Mesendoderm (in vitro differentiated cells): ENCODE measurements at regions not wholly inside any gene's neighbourhood (a gene's known extent, or its start where the extent isn't known, plus 50 kb on each side); places are given as distances from the start of the nearest gene placed in this dataset.

Source experiments
- DNase-seq: peaks from one replicate; pipeline ENCODE4 v3.0.0; 2013
- H2AK5ac ChIP-seq: 2 replicates; pipeline ENCODE4 v1.6.1; 2013; ENCODE audit warnings: low read length, inconsistent platforms
- H2BK120ac ChIP-seq: 2 replicates; pipeline ENCODE4 v1.6.1; 2013; ENCODE audit warnings: low read depth, mild to moderate bottlenecking, low read length, moderate library complexity, mixed read lengths
- H2BK15ac ChIP-seq: replicated peaks from 2 replicates; pipeline ENCODE4 v1.6.1; 2013; ENCODE audit warnings: low read depth, mild to moderate bottlenecking, moderate library complexity
- H2BK5ac ChIP-seq: 2 replicates; pipeline ENCODE4 v1.6.1; 2013; ENCODE audit warnings: low read length, inconsistent platforms
- H3K18ac ChIP-seq: 2 replicates; pipeline ENCODE4 v1.6.1; 2013; ENCODE audit warnings: mild to moderate bottlenecking, low read length, mixed read lengths
- H3K23ac ChIP-seq: one replicate; pipeline ENCODE4 v1.6.1; 2013; ENCODE audit warnings: low read length
- H3K27ac ChIP-seq: 2 replicates; pipeline ENCODE4 v1.5.1; 2013; ENCODE audit warnings: low read depth, mild to moderate bottlenecking, inconsistent platforms, low read length, moderate library complexity
- H3K27me3 ChIP-seq: 2 replicates; pipeline ENCODE4 v1.6.1; 2013; ENCODE audit warnings: low read length, control low read depth, mild to moderate bottlenecking, inconsistent platforms; ENCODE audit not compliant: insufficient read depth, poor library complexity
- H3K36me3 ChIP-seq: 2 replicates; pipeline ENCODE4 v1.6.1; 2013; ENCODE audit warnings: low read length, inconsistent platforms; ENCODE audit not compliant: control insufficient read depth, insufficient read depth
- H3K4ac ChIP-seq: one replicate; pipeline ENCODE4 v1.6.1; 2013; ENCODE audit warnings: low read depth, mild to moderate bottlenecking, low read length, moderate library complexity
- H3K4me1 ChIP-seq: 2 replicates; pipeline ENCODE4 v1.6.1; 2013; ENCODE audit warnings: low read depth, low read length, inconsistent platforms; ENCODE audit not compliant: control insufficient read depth
- H3K4me2 ChIP-seq: 2 replicates; pipeline ENCODE4 v1.6.1; 2013; ENCODE audit warnings: low read length
- H3K4me3 ChIP-seq: 2 replicates; pipeline ENCODE4 v1.5.1; 2013; ENCODE audit warnings: mild to moderate bottlenecking, low read length
- H3K56ac ChIP-seq: one replicate; pipeline ENCODE4 v1.6.1; 2013; ENCODE audit warnings: low read length
- H3K79me1 ChIP-seq: 2 replicates; pipeline ENCODE4 v1.6.1; 2013; ENCODE audit warnings: low read length, inconsistent platforms
- H3K79me2 ChIP-seq: 2 replicates; pipeline ENCODE4 v1.6.1; 2013; ENCODE audit warnings: mild to moderate bottlenecking, low read length; ENCODE audit not compliant: control insufficient read depth, insufficient read depth
- H3K9ac ChIP-seq: 2 replicates; pipeline ENCODE4 v1.6.1; 2013; ENCODE audit warnings: low read length, inconsistent platforms
- H4K5ac ChIP-seq: one replicate; pipeline ENCODE4 v1.6.1; 2013; ENCODE audit warnings: low read length
- H4K8ac ChIP-seq: one replicate; pipeline ENCODE4 v1.6.1; 2013; ENCODE audit warnings: low read depth, mild to moderate bottlenecking, control low read depth, low read length, moderate library complexity
- WGBS: extraction: QIAGEN DNeasy Blood & Tissue Kit; methylation state at CpG from one replicate; pipeline ENCODE4 v1.1.7; 2013; ENCODE audit warnings: low lambda C conversion rate, missing lambda C conversion rate; ENCODE audit not compliant: insufficient coverage; ENCODE audit errors: extremely low coverage; 5-methylcytosine and 5-hydroxymethylcytosine counted together

DNA sequence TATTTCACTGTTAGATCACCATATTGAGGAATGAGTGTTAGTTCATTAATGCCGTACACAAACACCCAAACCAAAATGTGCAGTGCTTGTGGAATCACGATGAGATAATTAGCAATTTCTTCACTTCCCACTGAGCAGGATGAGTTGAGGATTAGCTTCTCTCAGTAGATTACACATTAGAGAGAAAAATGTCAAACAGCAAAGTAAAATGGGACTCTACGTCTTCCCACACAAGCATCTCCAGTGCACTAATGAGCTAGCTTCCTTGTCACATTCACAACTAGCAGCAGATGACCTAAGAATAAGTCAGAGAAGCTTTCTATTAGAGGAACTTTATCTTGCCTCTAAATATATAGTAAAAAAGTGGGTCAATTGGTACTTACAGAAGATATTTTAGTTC, 926.9 kb downstream of the TSN start:
- H4K8ac ChIP-seq = no peak overlapping the region
- H2BK15ac ChIP-seq = no peak overlapping the region
- no peaks in the 10 kb centered on the region for H3K27me3 ChIP-seq
- no peak overlapping the region for H2BK120ac ChIP-seq
- no peak overlapping the region for H3K4ac ChIP-seq
- H2AK5ac ChIP-seq = no peak overlapping the region
- no peak overlapping the region for H4K5ac ChIP-seq
- H3K56ac ChIP-seq = no peak overlapping the region
- H3K18ac ChIP-seq = no peak overlapping the region
- no peak overlapping the region for H3K23ac ChIP-seq
- no peak overlapping the region for H3K4me2 ChIP-seq
- no peak overlapping the region for H3K9ac ChIP-seq
- H3K79me1 ChIP-seq = no peaks in the 10 kb centered on the region
- H3K27ac ChIP-seq = no peak overlapping the region
- H3K4me3 ChIP-seq = no peak overlapping the region
- no peaks in the 10 kb centered on the region for H3K79me2 ChIP-seq
- no peak overlapping the region for H2BK5ac ChIP-seq
- H3K36me3 ChIP-seq = no peaks in the 10 kb centered on the region
- WGBS = no CpG with 5 or more reads among the region's 3 CpGs
- DNase-seq = no peak
- no peaks in the 10 kb centered on the region for H3K4me1 ChIP-seq

GRCh38 chr2:122683018-122683417, 927.6 kb downstream of the TSN start:
- whole genome bisulfite sequencing = no CpG with 5 or more reads among the region's 1 CpG

DNA sequence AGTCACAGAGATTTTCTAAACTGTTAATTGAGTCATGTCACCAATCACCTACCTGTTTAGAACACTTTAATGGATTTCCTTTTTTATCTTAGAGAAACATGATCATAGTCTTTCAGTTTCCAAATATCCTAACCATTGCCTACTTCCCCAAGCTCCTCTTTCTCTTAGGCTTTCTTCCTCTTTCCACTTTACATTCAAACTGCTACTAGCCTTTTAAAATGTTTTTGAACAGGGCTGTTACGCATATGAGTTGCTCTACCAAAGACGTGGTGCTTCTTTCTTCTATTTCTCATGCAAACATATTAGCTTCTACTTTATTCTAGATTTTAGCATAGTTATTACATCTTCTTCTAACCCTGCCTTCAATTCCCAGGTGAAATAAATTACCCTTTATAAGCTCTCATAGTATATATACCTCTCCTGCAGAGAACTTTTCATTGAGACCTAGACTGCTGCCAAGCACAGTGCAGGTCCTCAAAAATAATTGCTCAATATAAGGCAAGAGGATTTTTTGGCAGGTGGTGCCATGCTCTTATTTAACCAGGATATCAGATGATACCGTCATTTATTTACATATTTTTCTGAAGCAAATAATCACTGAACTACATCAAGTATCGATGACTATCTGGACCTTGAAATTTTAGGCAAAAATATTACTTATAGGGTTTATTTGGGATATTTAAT, 937.1 kb downstream of the TSN start:
- H2AK5ac ChIP-seq = no peak overlapping the region
- no peaks in the 10 kb centered on the region for H3K4me1 ChIP-seq
- no peak overlapping the region for H3K18ac ChIP-seq
- no peak for DNase-seq
- no peaks in the 10 kb centered on the region for H3K36me3 ChIP-seq
- no peak overlapping the region for H2BK15ac ChIP-seq
- no peak overlapping the region for H3K23ac ChIP-seq
- no peak overlapping the region for H2BK5ac ChIP-seq
- no peak overlapping the region for H4K8ac ChIP-seq
- H3K4me3 ChIP-seq = no peak overlapping the region
- H2BK120ac ChIP-seq = no peak overlapping the region
- H3K9ac ChIP-seq = no peak overlapping the region
- no peak overlapping the region for H3K27ac ChIP-seq
- no peak overlapping the region for H3K4me2 ChIP-seq
- H3K56ac ChIP-seq = no peak overlapping the region
- no peaks in the 10 kb centered on the region for H3K27me3 ChIP-seq
- no peak overlapping the region for H4K5ac ChIP-seq
- no peak overlapping the region for H3K4ac ChIP-seq
- no peaks in the 10 kb centered on the region for H3K79me2 ChIP-seq
- H3K79me1 ChIP-seq = no peaks in the 10 kb centered on the region
- no CpG with 5 or more reads among the region's 4 CpGs for WGBS

More at GRCh38 chr2:122683018-122683417, 927.6 kb downstream of the TSN start:
- H3K27me3 ChIP-seq = no peaks in the 10 kb centered on the region
- H3K4me3 ChIP-seq = no peak overlapping the region
- H2BK120ac ChIP-seq = no peak overlapping the region
- no peak overlapping the region for H2BK5ac ChIP-seq
- H3K9ac ChIP-seq = no peak overlapping the region
- no peak overlapping the region for H3K4ac ChIP-seq
- H4K8ac ChIP-seq = no peak overlapping the region
- no peak overlapping the region for H2BK15ac ChIP-seq
- H3K56ac ChIP-seq = no peak overlapping the region
- no peak overlapping the region for H3K18ac ChIP-seq
- no peaks in the 10 kb centered on the region for H3K79me1 ChIP-seq
- no peak overlapping the region for H3K23ac ChIP-seq
- H2AK5ac ChIP-seq = no peak overlapping the region
- peak; percentile 6 for DNase-seq
- H4K5ac ChIP-seq = no peak overlapping the region
- no peaks in the 10 kb centered on the region for H3K36me3 ChIP-seq
- H3K4me1 ChIP-seq = no peaks in the 10 kb centered on the region
- no peak overlapping the region for H3K4me2 ChIP-seq
- H3K79me2 ChIP-seq = no peaks in the 10 kb centered on the region
- no peak overlapping the region for H3K27ac ChIP-seq

GRCh38 chr2:122697415-122697814, 942.0 kb downstream of the TSN start:
- H3K79me2 ChIP-seq = no peaks in the 10 kb centered on the region
- H3K27ac ChIP-seq = no peak overlapping the region
- no peaks in the 10 kb centered on the region for H3K4me1 ChIP-seq
- no peak overlapping the region for H3K9ac ChIP-seq
- DNase-seq = no peak
- H3K36me3 ChIP-seq = no peaks in the 10 kb centered on the region
- H2BK120ac ChIP-seq = no peak overlapping the region
- H4K5ac ChIP-seq = no peak overlapping the region
- no CpG with 5 or more reads among the region's 1 CpG for WGBS
- no peak overlapping the region for H3K18ac ChIP-seq
- no peak overlapping the region for H2AK5ac ChIP-seq
- no peak overlapping the region for H4K8ac ChIP-seq
- no peak overlapping the region for H3K23ac ChIP-seq
- H3K4me2 ChIP-seq = no peak overlapping the region
- no peak overlapping the region for H3K4me3 ChIP-seq
- no peak overlapping the region for H2BK15ac ChIP-seq
- no peaks in the 10 kb centered on the region for H3K79me1 ChIP-seq
- no peak overlapping the region for H3K4ac ChIP-seq
- H3K56ac ChIP-seq = no peak overlapping the region
- no peaks in the 10 kb centered on the region for H3K27me3 ChIP-seq
- no peak overlapping the region for H2BK5ac ChIP-seq

- no peaks in the 10 kb centered on the region for H3K4me1 ChIP-seq
- no peak overlapping the region for H3K56ac ChIP-seq
- H2BK15ac ChIP-seq = no peak overlapping the region
- H3K4me3 ChIP-seq = no peak overlapping the region
- no peak overlapping the region for H4K8ac ChIP-seq
- no peak overlapping the region for H3K9ac ChIP-seq
- no peak overlapping the region for H3K4ac ChIP-seq
- H3K79me2 ChIP-seq = no peaks in the 10 kb centered on the region
- no peak overlapping the region for H3K18ac ChIP-seq
- no peaks in the 10 kb centered on the region for H3K27me3 ChIP-seq
- H3K36me3 ChIP-seq = no peaks in the 10 kb centered on the region
- H3K79me1 ChIP-seq = no peaks in the 10 kb centered on the region
- no peak for DNase-seq
- no peak overlapping the region for H3K27ac ChIP-seq
- no peak overlapping the region for H4K5ac ChIP-seq
- no peak overlapping the region for H2BK5ac ChIP-seq
- no peak overlapping the region for H2AK5ac ChIP-seq
- no peak overlapping the region for H3K4me2 ChIP-seq
- no peak overlapping the region for H2BK120ac ChIP-seq
- WGBS = no CpG with 5 or more reads among the region's 1 CpG
- no peak overlapping the region for H3K23ac ChIP-seq
These were observed 948.2 kb downstream of the TSN start for GRCh38 chr2:122703676-122704075.

GRCh38 chr2:122704109-122704563, 948.7 kb downstream of the TSN start:
- H3K18ac ChIP-seq = no peak overlapping the region
- H2BK5ac ChIP-seq = no peak overlapping the region
- no peak overlapping the region for H4K5ac ChIP-seq
- H3K36me3 ChIP-seq = no peaks in the 10 kb centered on the region
- H2BK15ac ChIP-seq = no peak overlapping the region
- no peaks in the 10 kb centered on the region for H3K79me2 ChIP-seq
- H3K4me3 ChIP-seq = no peak overlapping the region
- no CpG with 5 or more reads among the region's 1 CpG for WGBS
- H3K27me3 ChIP-seq = no peaks in the 10 kb centered on the region
- H2AK5ac ChIP-seq = no peak overlapping the region
- no peak overlapping the region for H3K27ac ChIP-seq
- H3K4me2 ChIP-seq = no peak overlapping the region
- no peak overlapping the region for H3K9ac ChIP-seq
- H3K4ac ChIP-seq = no peak overlapping the region
- H3K4me1 ChIP-seq = no peaks in the 10 kb centered on the region
- no peak overlapping the region for H2BK120ac ChIP-seq
- H3K23ac ChIP-seq = no peak overlapping the region
- no peak for DNase-seq
- H3K56ac ChIP-seq = no peak overlapping the region
- H4K8ac ChIP-seq = no peak overlapping the region
- H3K79me1 ChIP-seq = no peaks in the 10 kb centered on the region
